Activated naive CD4-positive, alpha-beta T cell treated with Interleukin-2 at 50 U/mL for 16 hours (primary cell): ENCODE measurements at regions not wholly inside any gene's neighbourhood (a gene's known extent, or its start where the extent isn't known, plus 50 kb on each side); places are given as distances from the start of the nearest gene placed in this dataset.
A peak's percentile ranks its signal among the peaks of the same experiment; 100 is the strongest.

Experiments used
- DNase-seq: peaks from one replicate; pipeline ENCODE4 v3.0.0-alpha.2; 2020

DNA sequence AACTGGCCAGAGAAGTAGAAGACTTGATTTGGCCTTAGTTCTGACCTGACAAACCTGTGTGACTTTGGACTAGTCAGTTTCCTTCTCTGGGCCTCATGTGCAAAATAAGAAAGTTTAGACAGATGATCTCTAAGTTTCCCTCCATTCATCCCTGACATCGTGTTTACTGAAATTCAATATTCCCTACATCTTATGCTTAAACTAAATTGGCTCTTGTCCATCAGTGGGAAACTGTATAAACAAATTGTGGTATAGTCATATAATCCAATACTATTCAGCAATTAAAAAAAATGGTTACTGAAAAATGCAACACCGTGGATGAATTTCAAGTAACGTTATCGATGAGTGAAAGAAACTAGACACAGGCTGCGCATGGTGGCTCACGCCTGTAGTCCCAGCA lies 64.4 kb upstream of the HRH1 start:
- DNase-seq, result no peak

DNA sequence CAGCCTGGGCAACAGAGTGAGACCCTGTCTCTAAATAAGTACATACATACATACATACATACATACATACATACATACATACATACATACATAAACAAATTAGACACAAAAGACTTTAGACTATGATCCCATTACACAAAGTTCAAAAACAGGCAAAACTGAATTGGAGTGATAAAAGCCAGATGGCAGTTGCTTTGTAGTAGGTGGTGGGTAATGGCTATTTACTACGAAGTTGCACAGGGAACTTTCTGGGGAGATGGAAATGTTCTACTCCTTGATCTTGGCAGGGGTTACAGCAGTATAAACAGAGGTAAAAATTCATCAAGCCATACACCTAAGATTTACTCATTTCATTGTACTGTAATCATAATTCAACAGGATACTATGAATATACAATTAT lies 63.7 kb upstream of the HRH1 start:
- no peak for DNase-seq

DNA sequence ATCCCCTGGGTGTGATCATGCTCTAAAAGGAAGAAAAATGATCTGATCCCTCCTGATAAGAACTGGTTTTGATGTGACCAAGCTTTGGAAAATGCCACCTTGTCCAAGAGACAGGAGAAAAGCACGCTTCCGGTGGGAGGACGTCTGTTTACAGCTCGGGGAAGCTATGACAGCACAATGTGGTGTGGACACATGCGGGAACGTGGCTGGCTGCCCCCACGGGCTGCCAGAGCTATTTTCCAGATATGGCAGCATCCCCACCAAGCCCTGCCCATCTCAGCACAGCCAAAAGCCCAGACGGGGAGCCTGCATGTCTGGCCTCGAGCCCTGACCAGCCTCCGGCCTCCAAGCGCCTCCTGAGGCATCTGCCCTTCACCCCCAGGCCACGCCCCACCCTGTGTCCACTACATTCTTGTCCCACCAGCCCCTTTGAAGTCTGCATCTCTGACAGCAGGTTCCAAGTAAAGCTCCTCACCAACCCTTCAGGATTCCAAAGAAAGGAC lies 63.2 kb upstream of the HRH1 start:
- DNase-seq, result no peak

GRCh38 chr3:11091791-11092190 lies 62.5 kb upstream of the HRH1 start:
- no peak for DNase-seq

GRCh38 chr3:11093823-11094340 lies 60.4 kb upstream of the HRH1 start:
- no peak for DNase-seq

DNA sequence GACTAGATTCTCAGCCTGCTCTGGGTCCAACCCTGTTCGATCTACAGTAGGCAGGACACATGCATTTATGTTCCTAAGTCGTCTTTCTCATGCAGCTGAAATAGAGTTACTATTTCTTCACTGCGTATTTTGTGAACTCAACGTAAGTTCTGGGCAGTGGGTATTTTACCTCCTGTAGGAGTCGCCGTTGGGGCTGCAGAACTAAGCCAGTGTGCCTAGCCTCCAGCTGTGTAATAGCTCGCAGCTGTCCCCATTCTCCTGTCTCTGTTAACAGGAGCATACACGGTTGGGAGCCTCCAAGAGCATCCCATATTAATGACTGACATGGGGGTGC lies 58.4 kb upstream of the HRH1 start:
- DNase-seq, result no peak

DNA sequence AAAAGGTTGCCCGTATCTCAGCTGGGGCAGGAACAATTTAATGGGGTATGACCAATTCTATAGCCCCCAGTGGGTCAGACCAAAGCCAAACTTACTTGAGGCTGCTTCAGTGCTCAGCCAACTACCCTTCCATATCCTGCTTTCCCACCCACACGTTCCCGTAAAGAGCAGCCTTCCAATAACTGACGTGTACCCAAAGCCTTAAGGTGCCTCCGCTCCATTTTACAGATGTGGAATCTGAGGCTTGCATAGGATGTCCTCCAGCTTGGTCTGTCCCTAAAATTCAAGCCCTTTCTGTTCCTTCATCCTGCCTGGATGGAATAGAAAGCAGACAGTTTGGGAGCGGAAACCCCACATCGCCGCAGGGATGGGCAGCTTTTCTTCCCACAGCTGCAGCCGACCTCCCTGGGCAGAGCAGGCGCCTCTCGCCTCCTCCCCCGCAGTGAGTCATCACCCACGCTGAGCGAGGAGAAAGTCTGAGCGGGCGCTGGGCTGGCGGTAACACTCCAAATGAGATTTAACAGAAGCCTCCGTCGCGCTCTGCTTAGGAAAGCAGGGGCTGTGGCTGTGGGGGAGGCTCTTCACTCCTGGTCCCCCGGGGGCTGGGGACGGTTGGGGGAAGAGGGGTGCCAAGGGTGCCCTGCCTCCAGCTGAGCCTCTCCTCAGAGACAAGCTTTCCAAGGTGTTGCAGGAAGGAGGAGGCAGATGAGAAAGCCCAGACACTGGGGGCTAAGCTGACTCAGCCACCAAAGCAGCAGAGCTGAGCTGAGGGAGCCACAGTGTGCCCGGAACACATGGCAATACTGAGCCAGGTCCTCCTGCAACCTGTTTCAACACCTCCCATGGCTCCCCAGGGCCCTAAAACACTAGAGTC lies 57.8 kb upstream of the HRH1 start:
- peak; percentile 74 for DNase-seq

DNA sequence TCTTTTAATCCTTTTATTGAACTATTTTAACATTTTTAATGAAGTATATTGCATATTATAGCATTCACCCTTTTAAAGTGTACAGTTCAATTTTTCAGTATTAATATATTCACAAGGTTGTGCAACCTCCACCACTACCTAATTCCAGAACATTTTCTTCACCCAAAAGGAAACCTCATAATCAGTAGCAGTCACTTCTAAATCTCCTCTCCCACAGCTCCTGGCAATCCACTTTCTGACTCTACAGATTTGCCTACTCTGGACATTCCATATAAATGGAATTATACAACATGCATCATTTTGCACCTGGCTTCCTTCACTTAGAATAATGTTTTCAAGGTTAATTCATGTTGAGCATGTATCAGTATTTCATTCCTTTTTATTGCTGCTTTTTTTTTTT lies 55.0 kb upstream of the HRH1 start:
- no peak for DNase-seq
